HG03159 (cell line): ENCODE measurements at regions not wholly inside any gene's neighbourhood (a gene's known extent, or its start where the extent isn't known, plus 50 kb on each side); places are given as distances from the start of the nearest gene placed in this dataset.
"Not testable (repeated sequence)": the region's sequence is repeated elsewhere in the genome, so short reads cannot be mapped to it uniquely, and the experiment has no call there.

Experiments used
- ATAC-seq: cut with Tn5 transposase; IDR thresholded peaks from one replicate; pipeline ENCODE4 v1.9.1; 2021; ENCODE audit warnings: mild to moderate bottlenecking, moderate library complexity; ENCODE audit not compliant: unreplicated experiment

GRCh38 chr20:47844568-47844906, 59.3 kb upstream of the SULF2 start:
- not testable (repeated sequence) for ATAC-seq

DNA sequence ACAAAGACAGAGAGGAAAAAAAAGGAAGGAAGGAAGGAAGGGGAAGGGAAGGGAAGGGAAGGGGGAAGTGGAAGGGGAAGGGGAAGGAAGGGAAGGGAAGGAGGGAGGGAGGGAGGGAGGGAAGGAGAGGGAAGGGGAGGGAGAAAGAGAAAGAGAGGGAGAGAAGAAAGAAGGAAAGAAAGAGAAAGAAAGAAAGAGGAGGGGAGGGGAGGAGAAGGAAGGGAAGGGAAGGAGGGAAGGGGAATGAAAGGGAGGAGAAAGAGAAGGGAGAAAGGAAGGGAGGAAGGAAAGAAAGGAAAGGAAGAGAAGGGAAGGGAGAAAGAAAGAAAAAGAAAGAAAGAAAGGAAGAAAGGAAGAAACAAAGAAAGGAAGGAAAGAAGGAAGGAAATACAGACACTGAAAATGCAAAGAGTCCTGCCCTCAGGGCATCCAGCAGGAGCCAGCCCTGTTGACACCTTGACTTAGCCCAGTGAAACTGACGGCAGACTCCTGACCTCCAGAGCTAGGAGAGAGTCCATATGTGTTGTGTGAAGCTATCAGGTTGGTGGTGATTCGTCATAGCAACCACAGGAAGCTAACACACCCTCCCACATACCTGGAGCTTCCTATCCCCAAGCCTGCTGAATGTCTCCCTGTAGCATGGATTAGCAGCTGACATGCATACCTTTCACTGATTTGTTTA, 58.7 kb upstream of the SULF2 start:
- ATAC-seq = no peak

DNA sequence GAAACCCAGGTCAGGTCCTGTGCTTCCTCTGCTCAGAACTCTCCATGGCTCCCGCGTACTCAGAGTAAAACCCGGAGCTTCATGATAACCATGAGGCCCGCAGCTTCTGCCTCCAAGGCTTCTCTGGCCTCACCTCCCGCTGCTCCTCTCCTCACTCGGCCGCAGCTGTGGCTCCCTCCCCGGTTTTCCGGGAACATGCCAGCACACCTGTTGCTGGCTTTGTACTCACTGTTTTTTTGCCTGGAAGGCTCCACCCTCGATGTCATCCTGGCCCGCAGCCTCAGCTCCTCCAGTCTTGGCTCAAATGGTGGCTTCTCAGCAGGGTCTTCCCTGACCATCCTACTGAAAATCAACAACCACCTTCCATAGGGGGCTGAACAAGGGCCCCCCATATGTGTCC, 57.7 kb upstream of the SULF2 start:
- ATAC-seq = not testable (repeated sequence)

GRCh38 chr20:47842004-47842403, 56.7 kb upstream of the SULF2 start:
- ATAC-seq = not testable (repeated sequence)

- not testable (repeated sequence) for ATAC-seq
Measured at GRCh38 chr20:47836256-47836817, 51.1 kb upstream of the SULF2 start.
